Type B pancreatic cell (in vitro differentiated cells): ENCODE measurements at regions not wholly inside any gene's neighbourhood (a gene's known extent, or its start where the extent isn't known, plus 50 kb on each side); places are given as distances from the start of the nearest gene placed in this dataset.

Source experiments
- DNase-seq: peaks from one replicate; pipeline ENCODE4 v3.0.0; 2021; ENCODE audit warnings: mixed read lengths; ENCODE audit not compliant: unreplicated experiment; ENCODE audit errors: extremely low spot score
- H3K27ac Mint-ChIP-seq: 2 replicates; pipeline ENCODE4 v1.8.0; 2021; ENCODE audit warnings: mild to moderate bottlenecking, mixed read lengths
- H3K27me3 Mint-ChIP-seq: 2 replicates; pipeline ENCODE4 v1.8.0; 2021; ENCODE audit warnings: mixed read lengths
- H3K36me3 Mint-ChIP-seq: 2 replicates; pipeline ENCODE4 v1.8.0; 2021; ENCODE audit warnings: mixed read lengths
- H3K4me1 Mint-ChIP-seq: one replicate; pipeline ENCODE4 v1.8.0; 2021; ENCODE audit warnings: mixed read lengths; ENCODE audit not compliant: unreplicated experiment
- H3K4me3 Mint-ChIP-seq: 2 replicates; pipeline ENCODE4 v1.8.0; 2021; ENCODE audit warnings: mild to moderate bottlenecking, mixed read lengths
- H3K9me3 Mint-ChIP-seq: 2 replicates; pipeline ENCODE4 v1.8.0; 2021; ENCODE audit warnings: mixed read lengths
- CTCF ChIP-seq: fragments of 200-600 bp; sonication (generic); conservative IDR thresholded peaks from 2 replicates; pipeline ENCODE4 v1.5.0; 2021; ENCODE audit warnings: antibody characterized with exemption, mild to moderate bottlenecking

GRCh38 chr5:118555727-118556126, 432.6 kb downstream of the DTWD2 start:
- no peaks in the 10 kb centered on the region for H3K36me3 Mint-ChIP-seq
- no peak for TF ChIP-seq CTCF
- no peak for DNase-seq
- peaks cover 7% of the 10 kb centered on the region for H3K4me1 Mint-ChIP-seq
- H3K4me3 Mint-ChIP-seq = no peak overlapping the region
- no peak overlapping the region for H3K27ac Mint-ChIP-seq
- peaks cover 9% of the 10 kb centered on the region for H3K9me3 Mint-ChIP-seq
- H3K27me3 Mint-ChIP-seq = peaks cover 3% of the 10 kb centered on the region

GRCh38 chr5:118554981-118555380, 433.4 kb downstream of the DTWD2 start:
- H3K27ac Mint-ChIP-seq = no peak overlapping the region
- TF ChIP-seq CTCF = no peak
- H3K4me3 Mint-ChIP-seq = no peak overlapping the region
- no peaks in the 10 kb centered on the region for H3K36me3 Mint-ChIP-seq
- peaks cover 3% of the 10 kb centered on the region for H3K27me3 Mint-ChIP-seq
- DNase-seq = no peak
- peaks cover 7% of the 10 kb centered on the region for H3K4me1 Mint-ChIP-seq
- H3K9me3 Mint-ChIP-seq = peaks cover 9% of the 10 kb centered on the region

- H3K27me3 Mint-ChIP-seq = peaks cover 3% of the 10 kb centered on the region
- DNase-seq = no peak
- no peak for TF ChIP-seq CTCF
- peaks cover 9% of the 10 kb centered on the region for H3K9me3 Mint-ChIP-seq
- no peak overlapping the region for H3K27ac Mint-ChIP-seq
- no peak overlapping the region for H3K4me3 Mint-ChIP-seq
- H3K36me3 Mint-ChIP-seq = no peaks in the 10 kb centered on the region
- peaks cover 7% of the 10 kb centered on the region for H3K4me1 Mint-ChIP-seq
Observed at GRCh38 chr5:118554241-118554640, 434.1 kb downstream of the DTWD2 start.

GRCh38 chr5:118553662-118554061, 434.7 kb downstream of the DTWD2 start:
- peaks cover 9% of the 10 kb centered on the region for H3K9me3 Mint-ChIP-seq
- no peak for TF ChIP-seq CTCF
- peaks cover 3% of the 10 kb centered on the region for H3K27me3 Mint-ChIP-seq
- H3K27ac Mint-ChIP-seq = no peak overlapping the region
- peaks cover 7% of the 10 kb centered on the region for H3K4me1 Mint-ChIP-seq
- no peak for DNase-seq
- no peaks in the 10 kb centered on the region for H3K36me3 Mint-ChIP-seq
- no peak overlapping the region for H3K4me3 Mint-ChIP-seq

- Mint-ChIP-seq H3K27me3 (peaks cover 3% of the 10 kb centered on the region), H3K27ac (no peak overlapping the region), H3K4me1 (peaks cover 7% of the 10 kb centered on the region), H3K9me3 (peaks cover 9% of the 10 kb centered on the region), H3K36me3 (no peaks in the 10 kb centered on the region), H3K4me3 (no peak overlapping the region)
- no peak for DNase-seq
- no peak for TF ChIP-seq CTCF
Observed at GRCh38 chr5:118552731-118553360, 435.5 kb downstream of the DTWD2 start.

GRCh38 chr5:118552146-118552545, 436.2 kb downstream of the DTWD2 start:
- H3K4me1 Mint-ChIP-seq = peaks cover 4% of the 10 kb centered on the region
- TF ChIP-seq CTCF = no peak
- no peaks in the 10 kb centered on the region for H3K36me3 Mint-ChIP-seq
- H3K27ac Mint-ChIP-seq = no peak overlapping the region
- H3K27me3 Mint-ChIP-seq = peaks cover 3% of the 10 kb centered on the region
- DNase-seq = no peak
- H3K9me3 Mint-ChIP-seq = peaks cover 9% of the 10 kb centered on the region
- no peak overlapping the region for H3K4me3 Mint-ChIP-seq
